ENCODE measurements at regions not wholly inside any gene's neighbourhood (a gene's known extent, or its start where the extent isn't known, plus 50 kb on each side); places are given as distances from the start of the nearest gene placed in this dataset.

DNA sequence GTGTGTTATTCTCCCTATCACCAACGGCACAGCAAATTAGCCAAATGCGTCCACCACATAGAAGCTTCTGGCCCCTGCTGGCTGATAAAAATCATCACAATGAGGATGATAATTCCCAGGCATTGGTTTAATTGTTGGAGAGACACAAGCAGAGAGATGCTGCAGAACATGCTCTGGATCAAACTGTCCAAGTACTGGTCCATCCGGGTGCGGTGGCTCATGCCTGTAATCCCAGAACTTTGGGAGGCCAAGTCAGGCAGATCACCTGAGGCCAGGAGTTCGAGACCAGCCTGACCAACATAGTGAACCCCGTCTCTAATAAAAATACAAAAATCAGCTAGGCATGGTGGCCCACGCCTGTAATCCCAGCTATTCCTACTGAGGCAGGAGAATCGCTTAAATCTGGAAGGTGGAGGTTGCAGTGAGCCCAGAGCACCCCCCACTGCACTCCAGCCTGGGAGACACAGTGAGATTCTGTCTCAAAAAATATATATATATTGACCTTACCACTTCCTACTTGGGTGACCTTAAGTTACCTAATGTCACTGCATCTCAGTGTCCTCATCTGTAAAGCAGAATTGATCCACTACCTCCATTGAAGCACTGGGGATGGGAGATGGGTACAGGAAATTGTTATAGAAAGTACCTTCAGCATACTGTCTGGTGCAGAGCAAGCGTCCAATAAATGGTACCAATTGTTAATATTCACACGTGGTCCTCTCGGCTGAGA is 83.7 kb upstream of the EGLN3 start:
- no peak for DNase-seq

GRCh38 chr14:34032720-34033119 is 81.8 kb upstream of the EGLN3 start:
- no peak for DNase-seq

DNA sequence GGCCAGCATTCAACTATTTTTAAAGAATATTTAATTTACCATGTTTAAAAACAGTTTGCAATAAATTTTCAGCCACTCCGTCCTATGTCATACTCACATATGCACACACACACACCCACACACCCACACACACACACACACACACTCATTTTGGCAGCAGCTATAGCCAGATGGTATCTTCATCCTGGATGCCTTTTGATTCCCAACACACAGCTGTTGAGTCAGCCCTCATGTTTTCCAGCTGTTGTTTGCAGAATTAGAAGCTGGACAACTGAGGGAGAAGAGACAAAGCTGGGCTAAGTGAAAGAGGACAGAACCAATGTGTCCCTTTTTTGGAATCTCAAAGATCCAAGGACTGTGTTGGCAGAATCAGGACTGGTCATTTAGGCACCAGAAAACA is 80.0 kb upstream of the EGLN3 start:
- no peak for DNase-seq

- no peak for DNase-seq
These were observed 79.1 kb upstream of the EGLN3 start for GRCh38 chr14:34029921-34030334.

DNA sequence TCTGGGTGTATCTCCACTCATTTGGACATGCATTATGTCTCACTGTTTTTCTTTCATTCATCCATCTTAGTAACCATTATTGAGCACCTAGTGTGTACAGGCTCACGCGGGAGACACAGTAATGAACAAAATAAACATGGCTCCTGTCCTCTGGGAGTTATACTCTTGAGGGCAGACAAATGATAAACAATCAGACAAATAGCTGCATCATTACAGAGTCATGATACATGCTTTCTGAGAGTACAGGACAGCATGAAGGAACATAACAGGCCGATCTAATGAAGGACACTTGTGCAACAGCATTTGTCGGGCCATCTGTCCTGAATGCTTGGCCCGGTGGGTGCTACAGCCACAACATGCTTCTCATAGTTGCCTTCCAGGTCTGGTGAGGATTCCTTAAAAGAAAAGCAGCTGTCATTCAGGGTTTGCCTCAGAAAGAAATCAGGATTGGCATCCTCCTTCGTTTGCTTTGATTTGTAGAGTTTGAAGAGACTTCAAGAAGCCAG is 77.2 kb upstream of the EGLN3 start:
- no peak for DNase-seq

DNA sequence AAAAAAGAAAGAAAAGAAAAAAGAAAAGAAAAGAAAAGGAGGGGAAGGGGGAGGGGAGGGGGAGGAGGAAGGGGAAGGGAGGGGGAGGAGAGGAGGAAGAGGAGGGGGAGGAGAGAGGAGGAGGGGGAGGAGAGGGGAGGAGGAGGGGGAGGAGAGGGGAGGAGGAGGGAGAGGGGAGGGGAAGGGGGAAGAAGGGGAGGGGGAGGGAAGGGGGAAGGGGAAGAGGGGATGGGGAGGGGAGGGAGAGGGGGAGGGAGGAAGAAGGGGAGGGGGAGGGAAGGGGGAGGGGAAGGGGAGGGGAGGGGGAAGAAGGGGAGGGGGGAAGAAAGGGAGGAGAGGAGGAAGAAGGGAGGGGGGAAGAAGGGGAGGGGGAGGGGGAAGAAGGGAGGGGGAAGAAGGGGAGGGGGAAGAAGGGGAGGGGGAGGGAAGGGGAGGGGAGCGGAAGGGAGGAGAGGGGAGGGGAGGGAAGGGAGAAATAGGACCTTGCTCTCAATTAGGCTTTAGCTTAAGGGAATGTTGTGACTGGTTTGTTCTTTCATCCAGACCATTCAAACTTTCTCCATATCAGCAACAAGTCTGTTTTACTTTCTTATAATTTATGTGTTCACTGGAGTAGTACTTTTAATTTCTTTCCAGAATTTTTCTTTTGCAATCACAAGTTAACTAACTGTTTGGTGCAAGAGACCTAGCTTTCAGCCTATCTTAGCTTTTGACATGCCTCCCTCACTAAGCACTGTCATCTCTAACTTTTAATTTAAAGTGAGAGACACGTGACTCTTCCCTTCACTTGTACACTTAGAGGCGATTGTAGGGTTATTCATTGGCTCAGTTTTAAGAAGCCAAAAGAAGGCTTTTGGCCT is 76.5 kb upstream of the EGLN3 start:
- no peak for DNase-seq

GRCh38 chr14:34025325-34026017 is 74.6 kb upstream of the EGLN3 start:
- DNase-seq: no peak

- DNase-seq: no peak
These were observed 73.9 kb upstream of the EGLN3 start for GRCh38 chr14:34024768-34025144.

DNA sequence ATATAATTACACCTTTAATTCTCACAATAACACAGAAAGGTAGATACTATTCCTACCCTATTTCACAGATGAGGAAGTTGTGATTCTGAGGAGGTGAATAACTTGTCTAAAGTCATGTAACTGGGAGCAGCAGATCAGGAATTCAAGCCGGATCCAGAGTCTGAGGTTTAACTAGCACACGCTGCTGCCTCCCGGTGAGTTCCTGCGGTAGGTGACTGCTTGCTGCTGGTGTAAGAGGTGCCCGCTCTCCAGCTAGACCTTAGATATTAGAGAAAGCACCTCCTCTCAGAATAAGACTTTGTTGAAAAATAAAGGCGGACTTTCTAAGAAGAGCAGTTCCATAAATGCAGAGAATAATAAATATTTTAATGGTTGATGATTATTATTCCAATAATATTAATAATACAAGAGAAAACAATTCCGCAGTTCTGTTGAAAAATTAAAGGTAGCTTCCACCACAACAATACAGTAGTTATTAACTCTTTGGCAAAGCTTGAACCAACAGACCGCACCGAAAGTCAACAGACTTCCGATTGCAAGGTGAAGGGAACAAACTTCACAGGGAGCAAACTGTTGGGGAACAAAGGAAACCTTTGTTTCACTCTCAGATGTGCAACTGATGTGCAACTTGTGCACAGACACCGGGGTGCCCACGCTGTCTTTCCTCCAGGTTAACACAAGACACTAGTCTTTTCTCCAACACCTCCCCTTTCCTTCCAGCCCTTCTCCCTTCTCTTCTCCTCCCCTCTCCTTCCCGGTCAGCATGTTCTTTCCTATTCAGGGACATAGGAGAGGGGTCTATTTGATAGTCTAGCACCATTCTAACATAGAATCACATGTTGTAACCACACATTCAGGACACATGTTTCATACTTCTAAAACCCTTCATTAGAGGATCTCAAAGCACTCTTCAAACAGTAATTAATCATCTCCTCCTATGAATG is 73.2 kb upstream of the EGLN3 start:
- no peak for DNase-seq

GRCh38 chr14:34021096-34021495 is 70.2 kb upstream of the EGLN3 start:
- no peak for DNase-seq

GRCh38 chr14:34020014-34020413 is 69.1 kb upstream of the EGLN3 start:
- no peak for DNase-seq

DNA sequence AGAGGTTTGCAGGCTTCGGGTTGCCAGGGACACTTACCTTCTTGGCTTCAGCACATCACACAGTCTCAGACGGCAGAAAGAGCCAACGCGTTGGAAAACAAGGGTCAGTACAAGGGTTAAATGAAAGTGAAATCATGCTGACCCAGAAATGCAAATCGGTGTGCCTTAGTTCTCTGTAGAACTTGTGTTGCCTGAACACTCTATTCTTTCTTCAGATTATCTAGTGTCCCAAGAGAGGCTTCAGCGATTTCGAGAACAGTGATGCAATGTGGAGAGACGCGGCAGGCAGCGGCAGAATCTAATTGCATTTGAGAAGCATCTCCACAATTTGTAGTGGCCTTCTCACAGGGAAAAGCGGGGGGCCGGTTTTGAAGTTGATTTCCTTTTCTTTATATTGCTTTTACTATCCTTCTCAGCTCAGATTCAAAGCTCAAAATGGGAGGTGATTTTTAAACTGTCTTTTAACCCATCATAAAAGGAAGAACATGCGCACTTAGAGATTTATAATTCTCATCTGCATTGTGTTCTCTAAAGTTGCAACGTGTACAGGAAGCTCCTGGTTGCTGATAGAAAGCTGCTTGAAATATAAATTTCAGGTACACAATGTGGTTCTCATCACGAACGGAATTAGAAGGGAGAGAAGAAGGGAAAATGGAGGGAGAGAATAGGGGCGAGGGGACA is 67.8 kb upstream of the EGLN3 start:
- DNase-seq: no peak

GRCh38 chr14:34018125-34018524 is 67.3 kb upstream of the EGLN3 start:
- DNase-seq: no peak

- DNase-seq: no peak
These were observed 64.5 kb upstream of the EGLN3 start for GRCh38 chr14:34015383-34015782.

- no peak for DNase-seq
These were observed 64.1 kb upstream of the EGLN3 start for GRCh38 chr14:34014936-34015335.

GRCh38 chr14:34013721-34014060 is 62.8 kb upstream of the EGLN3 start:
- DNase-seq: no peak

GRCh38 chr14:34012978-34013720 is 62.3 kb upstream of the EGLN3 start:
- DNase-seq: no peak

DNA sequence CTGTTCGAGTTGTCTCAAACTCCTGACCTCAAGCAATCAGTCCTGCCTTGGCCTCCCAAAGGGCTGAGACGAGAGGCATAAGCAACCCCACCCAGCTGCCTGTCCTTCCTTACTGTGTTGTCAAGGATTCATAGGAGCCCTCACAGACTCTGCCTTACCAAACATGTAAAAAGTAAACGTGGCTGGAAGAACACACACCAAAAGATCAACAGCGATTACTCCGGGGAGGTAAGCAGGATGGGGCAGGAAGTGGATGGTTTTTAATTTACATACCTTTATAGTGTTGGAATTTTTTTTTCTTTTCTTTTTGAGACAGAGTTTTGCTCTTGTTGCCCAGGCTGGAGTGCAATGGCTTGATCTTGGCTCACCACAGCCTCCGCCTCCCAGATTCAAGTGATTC is 61.5 kb upstream of the EGLN3 start:
- no peak for DNase-seq

GRCh38 chr14:34009956-34010355 is 59.1 kb upstream of the EGLN3 start:
- no peak for DNase-seq

- DNase-seq: no peak
These were observed 57.0 kb upstream of the EGLN3 start for GRCh38 chr14:34007902-34008301.

DNA sequence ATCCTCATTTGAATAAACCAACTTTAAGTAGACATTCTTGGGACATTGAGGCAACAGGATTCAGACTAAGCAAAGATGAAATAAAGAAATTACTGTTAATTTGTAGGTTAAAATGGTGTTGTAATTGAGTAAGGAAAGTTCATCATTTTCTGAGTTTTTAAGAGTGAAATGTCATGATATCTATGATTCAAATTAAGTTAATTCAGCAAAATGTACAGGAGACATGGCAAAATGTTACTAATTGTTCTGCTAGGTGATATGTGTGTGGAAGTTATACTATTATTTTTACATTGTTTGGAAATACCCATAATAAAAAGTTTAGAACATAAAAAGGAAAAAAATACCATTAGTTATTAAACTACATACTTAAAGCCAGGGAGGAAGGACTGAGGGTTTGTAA is 55.0 kb upstream of the EGLN3 start:
- no peak for DNase-seq

All from EL (cell line).